Amygdala (tissue), 56 donors: ENCODE measurements at regions not wholly inside any gene's neighbourhood (a gene's known extent, or its start where the extent isn't known, plus 50 kb on each side); places are given as distances from the start of the nearest gene placed in this dataset.
"Not testable (repeated sequence)": the region's sequence is repeated elsewhere in the genome, so short reads cannot be mapped to it uniquely, and the experiment has no call there.

ENCODE experiments used
- DNase-seq, 56 donors: peaks; one replicate each; lab custom pipeline; 2025; lab: John Stamatoyannopoulos, UW

DNA sequence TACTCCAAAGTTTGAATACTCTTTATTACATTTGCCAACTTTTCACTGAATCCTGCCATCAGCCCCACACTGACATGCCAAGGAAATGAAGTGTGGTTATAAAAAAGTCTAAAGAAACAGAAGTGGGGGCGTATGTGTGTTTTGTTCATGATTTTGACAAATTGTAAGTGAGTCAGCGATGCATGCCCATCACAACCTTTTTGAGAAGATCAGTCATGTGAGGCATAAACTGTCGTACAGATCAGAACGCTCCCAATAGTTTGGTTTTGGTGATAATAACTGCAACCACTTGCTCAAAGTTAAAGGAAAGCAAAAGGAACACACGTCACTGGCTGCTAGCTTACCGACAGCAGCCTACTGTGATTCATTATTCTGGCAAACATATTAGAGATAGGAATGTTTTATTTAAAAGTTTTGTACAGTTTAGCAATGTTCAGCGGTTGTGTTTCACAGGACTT, 95.6 kb downstream of the RGS2 start:
- no peak for DNase-seq

DNA sequence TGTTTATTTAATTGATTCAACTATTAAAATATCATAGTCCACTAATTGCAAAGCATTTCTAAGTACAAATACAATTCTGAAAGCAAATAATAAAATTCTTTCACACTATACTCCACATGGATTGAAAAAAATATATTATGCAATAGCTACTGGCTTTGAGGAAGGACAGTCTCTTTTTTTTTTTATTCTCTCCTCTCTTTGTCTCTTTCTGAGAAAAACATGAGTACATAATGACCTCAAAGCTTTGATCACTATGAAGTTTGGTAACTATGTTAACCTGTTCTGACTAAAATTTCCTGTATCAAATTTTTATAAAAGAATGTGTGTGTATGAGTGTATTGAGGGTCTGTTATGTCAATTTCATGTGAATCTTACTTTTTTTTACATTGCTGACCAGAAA, 96.2 kb downstream of the RGS2 start:
- DNase-seq = no peak

DNA sequence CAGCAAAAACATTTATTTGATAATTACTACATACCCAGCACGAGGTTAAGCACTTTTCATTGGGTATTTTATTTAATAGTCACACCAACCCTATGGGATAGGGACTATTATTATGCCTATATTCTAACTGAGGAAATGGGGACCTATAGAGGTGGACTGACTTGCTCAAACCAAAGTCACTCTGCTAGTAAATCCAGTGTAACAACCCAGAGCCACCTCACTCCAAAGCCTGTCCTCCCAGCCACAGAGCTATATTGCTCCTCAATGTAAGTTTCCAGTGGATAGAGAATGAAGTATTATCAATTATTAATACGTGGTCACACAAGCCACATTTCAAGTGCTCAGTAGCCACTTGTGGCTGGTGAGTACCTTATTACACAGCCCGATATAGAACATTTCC, 97.5 kb downstream of the RGS2 start:
- no peak for DNase-seq

DNA sequence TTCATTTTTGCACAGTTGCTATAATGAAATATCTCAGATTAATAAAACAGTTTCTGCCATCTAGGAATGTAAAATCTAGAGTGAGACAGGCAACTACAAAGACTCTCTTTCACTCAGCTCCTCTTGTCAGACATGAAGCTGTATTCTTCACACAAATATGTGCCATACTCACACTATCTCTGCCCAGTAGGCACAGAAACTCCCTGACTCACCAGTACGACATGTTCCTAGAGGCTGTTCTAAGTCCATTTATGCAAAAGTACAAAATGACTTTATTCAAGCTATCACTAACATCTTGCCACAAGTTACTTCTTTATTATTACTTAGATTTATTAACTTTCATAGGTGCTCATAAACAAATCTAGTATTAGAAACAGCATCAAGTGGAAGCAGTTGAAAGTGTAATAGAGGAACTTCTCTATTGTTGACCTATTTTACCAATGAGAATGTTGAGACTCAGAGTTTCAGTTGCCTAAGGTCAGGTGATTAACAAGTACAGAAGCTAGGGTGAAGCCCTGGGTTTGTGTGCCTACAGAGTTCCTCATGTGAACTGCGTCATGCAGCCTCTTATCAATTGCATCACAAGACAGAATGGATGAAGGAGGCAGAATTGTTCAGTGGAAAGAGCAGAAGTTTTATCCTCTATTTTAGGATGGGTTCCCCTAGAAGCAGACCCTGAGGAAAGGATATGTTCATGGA, 98.9 kb downstream of the RGS2 start:
- no peak for DNase-seq

DNA sequence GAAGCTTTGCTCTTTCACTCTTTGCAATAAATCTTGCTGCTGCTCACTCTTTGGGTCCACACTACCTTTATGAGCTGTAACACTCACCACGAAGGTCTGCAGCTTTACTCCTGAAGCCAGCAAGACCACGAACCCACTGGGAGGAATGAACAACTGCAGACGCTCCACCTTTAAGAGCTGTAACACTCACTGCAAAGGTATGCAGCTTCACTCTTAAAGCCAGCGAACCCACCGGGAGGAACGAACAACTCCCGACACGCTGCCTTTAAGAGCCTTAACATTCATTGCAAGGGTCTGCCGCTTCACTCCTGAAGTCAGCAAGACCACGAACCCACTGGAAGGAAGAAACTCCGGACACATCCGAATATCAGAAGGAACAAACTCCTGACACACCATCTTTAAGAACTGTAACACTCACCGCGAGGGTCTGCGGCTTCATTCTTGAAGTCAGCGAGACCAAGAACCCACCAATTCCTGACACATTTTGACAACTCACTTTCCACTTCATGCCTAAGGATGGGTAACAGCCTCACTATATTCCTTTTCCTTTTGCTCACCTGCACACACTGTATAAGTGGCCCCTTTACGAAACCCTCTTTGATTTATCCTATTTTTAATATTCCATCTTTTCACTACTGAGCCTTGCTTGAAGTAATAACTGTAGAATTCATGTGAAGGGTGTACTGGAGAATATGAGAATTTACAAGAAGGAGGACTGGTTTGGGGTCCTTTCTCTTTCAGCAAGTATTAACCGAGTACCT, 103.2 kb downstream of the RGS2 start:
- DNase-seq = not testable (repeated sequence)

DNA sequence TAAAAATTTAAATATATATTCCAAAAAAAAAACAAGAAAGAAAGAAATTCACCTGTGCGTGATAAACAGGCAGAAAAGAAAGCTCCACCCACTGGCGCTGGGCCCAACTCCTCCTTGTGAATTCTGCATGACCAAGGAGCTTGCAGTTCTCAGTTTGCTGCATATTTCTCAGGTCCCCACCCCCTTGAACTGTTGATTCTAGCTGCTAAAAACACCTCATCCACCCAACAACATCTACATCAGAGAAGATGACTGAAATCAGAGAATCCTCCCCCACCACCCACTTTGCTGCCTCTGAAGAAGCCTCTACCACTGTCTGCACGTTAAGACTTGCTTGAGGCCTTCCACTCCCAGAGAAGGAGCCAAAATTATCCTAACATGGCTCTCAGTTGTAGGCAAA, 104.8 kb downstream of the RGS2 start:
- peak in 1 of 56 donors; percentile 4 for DNase-seq

DNA sequence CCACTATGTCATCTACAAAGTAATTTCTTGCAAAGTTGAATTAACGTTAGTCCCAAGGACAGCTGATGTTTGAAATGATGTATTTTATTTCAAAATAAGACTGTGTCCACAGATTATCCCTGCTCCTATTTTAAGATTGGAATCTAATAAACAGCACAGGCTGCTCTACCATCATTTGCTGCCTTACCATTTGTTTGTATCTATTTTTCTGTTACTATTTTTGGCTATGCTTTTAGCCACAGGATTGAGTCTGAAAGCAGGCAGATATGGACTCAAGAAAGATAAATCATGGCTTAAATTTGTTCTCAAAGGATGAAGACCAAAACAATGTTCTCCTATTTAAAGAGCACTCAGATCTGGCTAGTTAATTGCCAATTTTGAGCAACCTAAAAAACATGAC, 105.3 kb downstream of the RGS2 start:
- DNase-seq = no peak

DNA sequence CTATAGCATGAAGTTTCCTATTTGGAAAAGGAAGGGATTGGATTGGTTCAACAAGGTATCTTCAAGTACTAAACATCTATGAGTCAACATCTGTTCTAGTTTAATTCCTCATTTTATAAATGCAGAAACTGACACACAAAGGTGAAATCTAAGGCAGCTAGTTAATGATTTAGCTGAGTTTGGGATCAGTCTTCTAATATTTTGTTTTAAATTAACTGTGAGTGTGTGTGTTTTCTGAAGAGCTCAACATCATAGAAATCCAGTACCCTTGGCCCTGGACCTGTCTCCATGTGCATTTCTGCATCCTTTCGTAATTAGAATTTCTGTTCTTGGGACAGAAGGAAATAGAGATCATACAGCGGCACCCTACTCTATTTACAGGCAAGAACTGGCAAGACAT, 105.9 kb downstream of the RGS2 start:
- DNase-seq = no peak

DNA sequence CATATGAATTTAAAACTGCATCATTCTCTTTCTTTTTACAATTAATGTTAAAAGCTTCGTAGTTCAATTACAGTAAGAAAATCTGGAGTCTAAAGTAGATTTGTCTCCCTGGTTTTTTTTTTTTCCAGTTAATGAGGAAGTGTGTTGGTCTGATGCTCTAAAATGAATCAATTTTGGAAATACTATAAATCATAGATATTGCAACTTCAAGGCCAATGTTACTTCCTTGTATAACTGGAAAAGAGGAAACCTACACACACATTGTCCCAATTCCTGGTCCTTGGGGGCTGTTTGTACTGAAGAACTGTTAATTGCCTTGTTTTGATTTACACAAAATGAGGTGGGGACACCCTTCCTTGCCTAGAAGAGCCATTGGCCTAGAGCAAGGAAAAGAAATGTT, 107.2 kb downstream of the RGS2 start:
- no peak for DNase-seq

DNA sequence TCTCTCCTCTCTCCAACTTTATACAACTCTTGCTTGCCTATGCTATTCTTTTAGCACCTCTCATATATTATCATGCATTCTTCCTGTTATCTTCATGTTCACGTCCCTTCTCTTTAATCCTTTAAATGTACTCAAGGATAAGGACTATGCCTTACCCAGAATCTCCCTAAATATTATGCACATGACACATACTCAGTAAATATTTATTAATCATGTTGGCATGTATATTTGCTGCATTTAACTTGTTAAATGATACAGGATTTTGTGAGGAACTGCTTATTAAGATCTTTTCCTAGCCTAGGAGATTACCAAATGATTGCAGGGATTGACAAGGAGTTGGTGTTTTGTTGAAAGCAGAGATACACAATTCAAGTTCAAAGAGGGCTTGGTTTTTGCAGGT, 109.4 kb downstream of the RGS2 start:
- DNase-seq = no peak

DNA sequence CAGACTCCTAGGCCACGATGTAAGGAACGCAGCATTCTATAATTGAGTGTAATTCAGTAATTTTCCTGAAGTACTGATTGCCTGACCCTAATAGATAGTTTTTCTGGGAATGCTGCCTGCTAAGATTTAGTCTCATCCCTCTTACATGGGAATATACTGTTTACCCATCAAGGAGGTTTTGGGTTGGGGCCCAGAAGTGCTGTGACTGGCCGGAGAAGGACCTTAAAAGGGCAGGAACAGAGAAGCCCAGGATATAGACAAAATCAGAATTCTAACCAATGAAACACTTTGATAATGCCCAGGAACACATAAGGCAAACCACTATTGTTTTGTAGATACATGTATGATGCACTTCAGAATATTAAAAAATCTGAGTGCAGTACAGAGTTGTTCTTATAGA, 111.6 kb downstream of the RGS2 start:
- no peak for DNase-seq

DNA sequence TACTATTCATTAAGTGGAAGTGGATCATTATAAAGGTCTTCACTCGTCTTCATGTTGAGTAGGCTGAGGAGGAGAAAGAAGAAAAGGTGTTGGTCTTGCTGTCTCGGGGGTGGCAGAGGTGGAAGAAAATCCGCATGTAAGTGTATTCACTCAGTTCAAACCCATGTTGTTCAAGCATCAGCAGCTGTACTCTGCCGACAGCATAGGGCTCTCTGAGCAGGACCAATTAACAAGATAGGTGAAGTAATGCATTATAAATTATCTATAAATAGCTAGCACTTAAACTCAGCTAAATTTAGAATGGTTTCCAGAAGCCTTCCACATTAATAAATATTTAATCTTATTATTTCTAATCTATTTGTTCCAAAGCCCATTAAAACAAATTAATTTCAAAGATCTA, 116.8 kb downstream of the RGS2 start:
- DNase-seq = no peak

DNA sequence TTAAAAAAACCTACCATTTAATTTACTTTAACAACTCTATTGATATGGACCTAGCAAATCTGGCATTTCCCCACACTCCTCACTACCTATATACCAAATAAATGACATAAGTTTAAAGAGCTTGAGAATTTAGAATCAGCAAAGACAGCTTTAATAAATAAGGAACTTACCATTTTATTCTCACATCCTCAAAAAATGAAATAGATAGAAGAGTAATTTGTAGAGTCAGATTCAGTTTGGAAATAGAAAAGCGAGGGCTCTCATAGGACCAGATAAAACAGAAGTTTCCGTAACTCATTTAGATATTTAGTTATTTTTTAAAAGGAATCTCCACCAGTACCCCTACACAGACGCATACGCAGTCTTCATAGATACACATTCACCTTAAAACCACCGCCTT, 117.9 kb downstream of the RGS2 start:
- no peak for DNase-seq

DNA sequence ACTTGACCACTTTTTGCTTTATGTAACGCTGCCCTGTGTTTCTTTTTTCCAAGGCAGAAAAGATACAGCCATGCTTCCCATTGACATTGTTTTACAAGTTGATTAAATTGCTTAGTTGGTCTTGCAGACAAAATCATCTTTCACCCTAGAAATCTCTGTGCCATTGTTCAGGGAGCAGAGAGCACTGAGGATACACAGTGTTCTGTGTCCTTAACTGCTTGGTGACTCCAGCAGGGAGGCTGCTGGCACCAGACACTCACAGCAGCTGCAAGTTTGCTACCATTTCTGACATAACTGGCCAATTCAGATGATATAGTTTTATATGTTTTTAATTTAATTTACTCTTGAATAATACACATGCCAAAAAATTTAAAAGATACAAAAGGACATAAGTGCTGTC, 118.7 kb downstream of the RGS2 start:
- peak in 7 of 56 donors; percentile 3 to 28 (median 8) for DNase-seq

DNA sequence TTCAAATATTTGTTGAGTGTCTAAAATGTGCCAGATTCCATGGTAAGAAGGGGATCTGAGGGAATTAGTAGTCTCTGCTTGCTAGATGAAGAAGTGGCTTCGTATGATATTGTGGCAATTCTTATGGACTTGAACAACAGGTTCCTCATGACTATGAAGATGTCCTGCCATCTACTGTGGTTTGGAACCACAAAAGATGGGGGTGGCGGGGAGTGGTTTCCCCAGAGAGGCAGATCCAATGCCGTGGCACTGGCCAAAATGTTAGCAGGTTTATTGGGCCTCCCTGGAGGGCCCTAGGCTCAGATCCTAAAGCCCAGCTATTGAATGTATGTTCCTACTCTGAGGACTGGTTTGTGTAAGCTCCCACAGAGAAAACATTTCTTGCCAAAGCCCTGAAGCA, 120.8 kb downstream of the RGS2 start:
- no peak for DNase-seq

DNA sequence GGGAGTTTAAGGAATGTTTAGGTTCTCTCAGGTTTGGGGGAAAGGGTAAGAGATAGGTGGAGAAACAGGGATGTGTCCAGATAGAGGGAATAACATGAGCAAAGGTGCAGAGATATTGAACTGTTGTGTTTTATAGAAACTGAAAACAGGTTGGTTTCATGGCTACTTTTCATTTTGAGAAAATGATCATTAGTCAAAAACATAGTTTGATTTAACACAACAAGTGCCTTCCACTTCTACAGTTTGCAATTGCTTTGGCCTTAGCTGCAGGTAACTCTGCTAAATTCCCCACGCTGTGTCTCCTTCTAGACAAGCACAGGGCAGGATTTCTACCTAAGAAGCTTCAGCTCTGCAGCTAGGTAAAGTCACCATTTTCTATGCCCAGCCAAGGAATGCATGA, 124.9 kb downstream of the RGS2 start:
- no peak for DNase-seq

DNA sequence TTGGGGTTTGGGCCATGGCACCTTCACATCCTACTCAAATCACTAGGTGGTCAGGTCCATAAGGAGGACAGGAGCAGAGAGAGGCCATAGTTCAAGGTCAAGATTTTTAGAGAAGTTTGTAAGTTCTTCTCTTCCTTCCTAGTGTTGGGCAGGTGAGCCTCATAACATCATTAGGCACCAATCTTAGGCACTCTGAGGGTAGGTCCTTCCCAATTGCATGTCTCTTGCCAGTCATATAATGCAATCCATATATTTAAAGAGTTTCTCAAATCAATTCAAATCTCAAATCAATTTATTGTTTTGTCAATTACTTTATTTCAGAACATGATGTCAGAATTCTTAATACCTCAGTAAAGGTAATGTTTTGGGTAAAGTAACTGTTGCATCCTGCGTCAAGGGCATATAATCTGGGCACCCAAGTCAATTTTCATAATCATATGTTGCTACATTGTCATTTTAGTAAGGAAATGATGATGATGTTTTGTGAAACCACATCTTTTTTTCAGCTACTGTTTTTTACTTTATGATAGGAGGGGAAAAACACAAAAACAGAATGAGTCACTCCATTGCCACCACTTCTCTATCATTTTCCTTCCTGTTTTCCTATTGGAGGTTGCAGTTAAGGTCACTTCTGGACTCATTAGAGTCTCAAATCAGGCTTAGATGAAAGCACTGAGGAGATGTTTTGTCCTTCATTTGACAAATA, 122.7 kb downstream of the UCHL5 start:
- DNase-seq = no peak

DNA sequence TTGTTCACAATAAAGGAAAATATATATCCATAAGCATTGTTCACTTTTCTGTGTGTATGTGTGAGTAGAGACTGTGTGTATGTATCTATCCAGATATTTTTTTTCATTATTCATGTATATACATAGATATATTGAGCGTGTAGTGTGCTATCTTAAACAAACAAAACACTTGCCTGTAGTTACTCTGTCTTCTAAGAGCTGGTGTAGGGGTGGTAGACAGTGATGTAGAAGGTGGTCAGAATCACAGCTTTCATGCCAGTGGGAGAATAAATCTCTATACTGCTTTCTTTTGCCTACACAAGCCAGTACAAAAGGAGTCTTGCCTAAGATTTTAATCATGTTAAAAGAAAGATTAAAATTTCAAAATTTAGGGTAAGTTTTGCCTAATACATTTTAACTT, 122.0 kb downstream of the UCHL5 start:
- DNase-seq = no peak

DNA sequence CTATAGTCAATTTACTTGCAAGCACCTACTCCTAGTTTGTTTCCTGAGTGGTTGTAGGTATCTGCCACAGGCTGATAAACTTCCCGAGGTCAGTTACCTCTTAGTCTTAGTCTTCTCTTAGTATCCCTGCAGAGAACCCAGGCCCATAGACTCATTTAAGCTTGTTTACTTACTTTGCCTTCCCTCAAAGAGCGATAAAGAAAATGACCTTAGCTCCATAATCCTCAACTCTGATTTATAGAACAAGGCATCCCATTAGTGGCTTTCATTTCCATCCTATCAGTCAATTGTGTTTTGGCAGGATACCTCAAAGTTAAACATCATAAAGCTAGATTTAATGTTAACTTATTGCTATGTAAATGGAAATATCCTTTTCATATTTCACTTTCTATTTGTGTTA, 119.7 kb downstream of the UCHL5 start:
- DNase-seq = no peak

DNA sequence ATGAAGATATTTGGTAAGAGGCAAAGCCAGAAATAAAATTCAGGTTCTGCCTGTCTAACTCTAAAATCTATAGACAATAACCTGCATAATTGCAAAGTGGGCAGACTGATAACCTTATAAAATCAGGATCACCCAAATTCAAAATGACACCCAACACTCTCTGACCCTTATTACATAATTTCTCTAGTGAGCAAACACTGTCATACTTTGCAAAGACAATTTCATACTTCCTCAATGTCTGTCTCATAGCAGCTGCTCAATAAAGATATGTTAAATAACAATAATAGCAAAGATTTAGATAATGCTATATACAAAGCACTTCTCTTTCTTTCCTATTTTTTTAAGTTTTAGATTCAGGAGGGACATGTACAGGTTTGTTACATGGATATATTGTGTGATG, 118.5 kb downstream of the UCHL5 start:
- no peak for DNase-seq

DNA sequence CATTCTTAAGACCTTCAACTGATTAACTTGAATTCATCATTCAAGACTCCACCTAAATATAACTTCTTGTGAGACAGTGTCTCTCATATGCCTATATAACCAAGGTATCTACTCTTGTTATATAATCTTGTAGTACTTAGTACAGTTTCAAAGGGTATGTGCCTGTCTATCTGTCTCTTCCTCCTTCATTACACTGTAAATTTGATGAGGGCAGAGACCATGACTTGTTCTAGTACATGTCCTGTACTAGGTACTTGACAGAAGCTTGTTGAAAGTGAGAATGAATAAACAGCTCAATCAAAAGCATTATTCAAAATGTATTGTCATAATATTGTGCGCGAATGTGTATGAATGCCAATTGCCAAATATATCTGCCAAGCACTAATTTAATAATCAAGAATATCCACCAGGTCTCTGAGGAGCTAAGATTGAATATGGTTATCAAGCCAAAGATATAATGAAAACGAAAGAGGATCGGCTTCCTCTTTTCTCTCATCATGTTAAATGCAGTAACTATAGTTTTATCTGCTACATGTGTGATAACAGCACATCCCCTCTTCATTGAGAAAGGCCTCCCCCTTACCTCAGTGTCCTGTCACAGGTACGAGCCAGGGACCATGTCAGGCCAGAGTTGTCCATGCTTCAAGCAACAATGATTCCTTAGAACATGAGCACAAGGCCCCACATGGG, 117.3 kb downstream of the UCHL5 start:
- no peak for DNase-seq
